ENCODE measurements at regions not wholly inside any gene's neighbourhood (a gene's known extent, or its start where the extent isn't known, plus 50 kb on each side); places are given as distances from the start of the nearest gene placed in this dataset.

- no peak for DNase-seq
Observed at GRCh38 chr20:48166082-48166835, 381.0 kb upstream of the SULF2 start.

- no peak for DNase-seq
Observed at GRCh38 chr20:48165401-48165685, 380.1 kb upstream of the SULF2 start.

- no peak for DNase-seq
Observed at GRCh38 chr20:48164566-48165400, 379.5 kb upstream of the SULF2 start.

GRCh38 chr20:48164034-48164433, 378.8 kb upstream of the SULF2 start:
- DNase-seq = no peak

- no peak for DNase-seq
Observed at GRCh38 chr20:48163505-48163904, 378.2 kb upstream of the SULF2 start.

GRCh38 chr20:48162621-48163020, 377.3 kb upstream of the SULF2 start:
- no peak for DNase-seq

GRCh38 chr20:48159145-48160008, 374.1 kb upstream of the SULF2 start:
- no peak for DNase-seq

- DNase-seq = no peak
Observed at GRCh38 chr20:48158014-48158413, 372.7 kb upstream of the SULF2 start.

GRCh38 chr20:48156951-48157700, 371.8 kb upstream of the SULF2 start:
- no peak for DNase-seq

GRCh38 chr20:48156521-48156920, 371.2 kb upstream of the SULF2 start:
- DNase-seq = no peak

GRCh38 chr20:48155268-48155667, 370.0 kb upstream of the SULF2 start:
- no peak for DNase-seq

GRCh38 chr20:48154040-48154765, 368.9 kb upstream of the SULF2 start:
- DNase-seq = no peak

- no peak for DNase-seq
Observed at GRCh38 chr20:48153523-48153922, 368.2 kb upstream of the SULF2 start.

GRCh38 chr20:48153103-48153502, 367.8 kb upstream of the SULF2 start:
- DNase-seq = no peak

GRCh38 chr20:48150568-48150967, 365.3 kb upstream of the SULF2 start:
- no peak for DNase-seq

GRCh38 chr20:48149902-48150301, 364.6 kb upstream of the SULF2 start:
- DNase-seq = no peak

GRCh38 chr20:48148916-48149672, 363.8 kb upstream of the SULF2 start:
- no peak for DNase-seq

- DNase-seq = no peak
Observed at GRCh38 chr20:48148020-48148419, 362.7 kb upstream of the SULF2 start.

GRCh38 chr20:48147311-48147710, 362.0 kb upstream of the SULF2 start:
- no peak for DNase-seq

GRCh38 chr20:48146877-48147276, 361.6 kb upstream of the SULF2 start:
- DNase-seq = no peak

- no peak for DNase-seq
Observed at GRCh38 chr20:48146308-48146707, 361.0 kb upstream of the SULF2 start.
